Thyroid gland (tissue), 4 donors: ENCODE measurements at regions not wholly inside any gene's neighbourhood (a gene's known extent, or its start where the extent isn't known, plus 50 kb on each side); places are given as distances from the start of the nearest gene placed in this dataset.

Experiments used
- POLR2A ChIP-seq, 2 donors: fragments of 450-650 bp; IDR thresholded peaks; one replicate each; pipeline ENCODE4 v1.6.1; 2017; ENCODE audit warnings: antibody characterized with exemption in 2 of 2, mild to moderate bottlenecking in 2 of 2, moderate library complexity in 1 of 2
- TF ChIP-seq, protein P1 (sequence below), 6 experiments: fragments of 200-600 bp in 3 of 6; fragments of 450-650 bp in 3 of 6; sonication (generic) in 3 of 6; IDR thresholded peaks; one replicate each; pipeline ENCODE4 v1.5.1; 2016 to 2019; ENCODE audit warnings: antibody characterized with exemption in 6 of 6, mild to moderate bottlenecking in 2 of 6, inconsistent platforms in 1 of 6, moderate library complexity in 1 of 6

DNA sequence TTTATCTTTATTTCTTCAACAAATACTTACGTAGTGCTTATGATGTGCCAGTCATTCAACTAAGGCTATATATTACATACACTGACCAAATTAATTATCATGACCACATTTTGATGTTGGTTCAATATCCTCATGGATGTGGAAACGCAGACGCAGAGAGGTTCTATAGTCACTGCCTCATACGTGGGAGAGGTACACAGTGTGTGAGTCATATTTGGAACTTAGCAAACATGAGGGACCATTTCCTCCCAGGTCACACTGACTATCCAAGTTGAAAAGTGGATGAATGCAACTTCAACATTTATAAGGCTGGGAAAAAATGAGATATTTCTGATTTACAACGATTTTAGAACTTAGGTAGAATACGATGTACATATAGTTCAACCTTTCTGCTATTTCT, 113.6 kb downstream of the PRLHR start:
- TF ChIP-seq POLR2A (IDR thresholded peaks at IDR 0.05): no peak
- TF ChIP-seq, protein P1, sequence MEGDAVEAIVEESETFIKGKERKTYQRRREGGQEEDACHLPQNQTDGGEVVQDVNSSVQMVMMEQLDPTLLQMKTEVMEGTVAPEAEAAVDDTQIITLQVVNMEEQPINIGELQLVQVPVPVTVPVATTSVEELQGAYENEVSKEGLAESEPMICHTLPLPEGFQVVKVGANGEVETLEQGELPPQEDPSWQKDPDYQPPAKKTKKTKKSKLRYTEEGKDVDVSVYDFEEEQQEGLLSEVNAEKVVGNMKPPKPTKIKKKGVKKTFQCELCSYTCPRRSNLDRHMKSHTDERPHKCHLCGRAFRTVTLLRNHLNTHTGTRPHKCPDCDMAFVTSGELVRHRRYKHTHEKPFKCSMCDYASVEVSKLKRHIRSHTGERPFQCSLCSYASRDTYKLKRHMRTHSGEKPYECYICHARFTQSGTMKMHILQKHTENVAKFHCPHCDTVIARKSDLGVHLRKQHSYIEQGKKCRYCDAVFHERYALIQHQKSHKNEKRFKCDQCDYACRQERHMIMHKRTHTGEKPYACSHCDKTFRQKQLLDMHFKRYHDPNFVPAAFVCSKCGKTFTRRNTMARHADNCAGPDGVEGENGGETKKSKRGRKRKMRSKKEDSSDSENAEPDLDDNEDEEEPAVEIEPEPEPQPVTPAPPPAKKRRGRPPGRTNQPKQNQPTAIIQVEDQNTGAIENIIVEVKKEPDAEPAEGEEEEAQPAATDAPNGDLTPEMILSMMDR (IDR thresholded peaks at IDR 0.05): no peak
